Loucy (cell line): ENCODE measurements at regions not wholly inside any gene's neighbourhood (a gene's known extent, or its start where the extent isn't known, plus 50 kb on each side); places are given as distances from the start of the nearest gene placed in this dataset.

Experiments
- H2AFZ ChIP-seq: fragments of 200-600 bp; sonication (generic); 2 replicates; pipeline ENCODE4 v1.6.0; 2016; ENCODE audit warnings: antibody characterized with exemption, mild to moderate bottlenecking, low read length, moderate library complexity
- H3F3A ChIP-seq: fragments of 200-600 bp; 2 replicates; pipeline ENCODE4 v1.6.0; 2016; ENCODE audit warnings: antibody characterized with exemption, low read depth, mild to moderate bottlenecking
- H3K27me3 ChIP-seq: fragments of 200-600 bp; sonication (generic); 2 replicates; pipeline ENCODE4 v1.6.1; 2014; ENCODE audit warnings: low read length, mild to moderate bottlenecking; ENCODE audit not compliant: insufficient read depth, poor library complexity, severe bottlenecking
- H3K36me3 ChIP-seq: fragments of 200-600 bp; sonication (generic); 2 replicates; pipeline ENCODE4 v1.6.1; 2016; ENCODE audit warnings: low read length; ENCODE audit not compliant: insufficient read depth
- H3K4me1 ChIP-seq: fragments of 200-600 bp; sonication (generic); 2 replicates; pipeline ENCODE4 v1.5.1; 2014; ENCODE audit warnings: low read length, mild to moderate bottlenecking; ENCODE audit not compliant: insufficient read depth, poor library complexity, severe bottlenecking
- H3K4me2 ChIP-seq: fragments of 200-600 bp; sonication (generic); 2 replicates; pipeline ENCODE4 v1.6.0; 2014; ENCODE audit warnings: antibody characterized with exemption, low read length, low read depth, mild to moderate bottlenecking; ENCODE audit not compliant: poor library complexity, severe bottlenecking
- H3K4me3 ChIP-seq: fragments of 200-600 bp; sonication (generic); 2 replicates; pipeline ENCODE4 v1.5.1; 2014; ENCODE audit warnings: low read length, mild to moderate bottlenecking, mixed read lengths; ENCODE audit not compliant: poor library complexity, severe bottlenecking
- H3K79me2 ChIP-seq: fragments of 200-600 bp; sonication (generic); 2 replicates; pipeline ENCODE4 v1.6.1; 2014; ENCODE audit warnings: low read length; ENCODE audit not compliant: insufficient read depth
- H3K9ac ChIP-seq: fragments of 200-600 bp; sonication (generic); 2 replicates; pipeline ENCODE4 v1.6.0; 2014; ENCODE audit warnings: mild to moderate bottlenecking, low read depth, low read length, moderate library complexity; ENCODE audit not compliant: poor library complexity, severe bottlenecking
- H3K9me2 ChIP-seq: fragments of 200-600 bp; sonication (generic); replicated peaks from 2 replicates; pipeline ENCODE4 v1.6.1; 2016; ENCODE audit warnings: low read depth, low read length, mixed read lengths
- H3K9me3 ChIP-seq: fragments of 200-600 bp; sonication (generic); 2 replicates; pipeline ENCODE4 v1.6.1; 2014; ENCODE audit warnings: mild to moderate bottlenecking, antibody characterized with exemption, low read length, low read depth; ENCODE audit not compliant: insufficient read depth
- H4K20me1 ChIP-seq: fragments of 200-600 bp; sonication (generic); 2 replicates; pipeline ENCODE4 v1.6.0; 2014; ENCODE audit warnings: antibody characterized with exemption, low read length, mild to moderate bottlenecking; ENCODE audit not compliant: insufficient read depth, poor library complexity, severe bottlenecking
- EZH2phosphoT487 ChIP-seq: fragments of 200-600 bp; IDR thresholded peaks from 2 replicates; pipeline ENCODE4 v1.6.1; 2018; ENCODE audit warnings: antibody characterized with exemption, mild to moderate bottlenecking, moderate library complexity, borderline replicate concordance
- TF ChIP-seq, protein P1 (sequence below): fragments of 200-600 bp; sonication (generic); conservative IDR thresholded peaks from 2 replicates; pipeline ENCODE4 v1.5.1; 2014; ENCODE audit warnings: mild to moderate bottlenecking, antibody characterized with exemption, low read length

DNA sequence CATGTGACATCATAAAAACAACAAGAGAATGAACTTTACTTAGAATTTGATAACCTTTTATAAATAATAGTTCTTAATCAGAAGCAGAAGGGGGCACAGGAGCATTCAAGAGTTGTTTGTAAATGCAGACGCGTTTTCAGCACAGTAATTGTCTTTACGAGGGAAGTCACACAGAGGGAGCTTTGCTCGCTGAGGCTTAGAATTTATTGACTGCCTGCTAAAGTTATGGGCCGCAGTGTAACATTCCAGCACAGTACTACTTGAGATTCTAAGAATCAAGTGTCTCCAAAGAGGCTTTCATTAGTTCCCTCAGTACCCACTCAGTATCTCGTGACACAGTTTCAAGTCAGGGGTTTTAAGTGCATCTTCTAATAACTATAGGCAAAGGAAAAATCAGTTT, 288.7 kb downstream of the NR2F2 start:
- Histone ChIP-seq H3K36me3 (no peaks in the 10 kb centered on the region), H2AFZ (no peak overlapping the region), H3K27me3 (no peaks in the 10 kb centered on the region), H3K79me2 (no peaks in the 10 kb centered on the region), H3K4me1 (no peaks in the 10 kb centered on the region), H3K9me2 (no peaks in the 10 kb centered on the region), H3F3A (no peaks in the 10 kb centered on the region), H3K9me3 (no peaks in the 10 kb centered on the region), H4K20me1 (no peaks in the 10 kb centered on the region), H3K4me3 (no peak overlapping the region), H3K4me2 (no peak overlapping the region), H3K9ac (no peak overlapping the region)
- no peak for TF ChIP-seq EZH2phosphoT487
- TF ChIP-seq, protein P1, sequence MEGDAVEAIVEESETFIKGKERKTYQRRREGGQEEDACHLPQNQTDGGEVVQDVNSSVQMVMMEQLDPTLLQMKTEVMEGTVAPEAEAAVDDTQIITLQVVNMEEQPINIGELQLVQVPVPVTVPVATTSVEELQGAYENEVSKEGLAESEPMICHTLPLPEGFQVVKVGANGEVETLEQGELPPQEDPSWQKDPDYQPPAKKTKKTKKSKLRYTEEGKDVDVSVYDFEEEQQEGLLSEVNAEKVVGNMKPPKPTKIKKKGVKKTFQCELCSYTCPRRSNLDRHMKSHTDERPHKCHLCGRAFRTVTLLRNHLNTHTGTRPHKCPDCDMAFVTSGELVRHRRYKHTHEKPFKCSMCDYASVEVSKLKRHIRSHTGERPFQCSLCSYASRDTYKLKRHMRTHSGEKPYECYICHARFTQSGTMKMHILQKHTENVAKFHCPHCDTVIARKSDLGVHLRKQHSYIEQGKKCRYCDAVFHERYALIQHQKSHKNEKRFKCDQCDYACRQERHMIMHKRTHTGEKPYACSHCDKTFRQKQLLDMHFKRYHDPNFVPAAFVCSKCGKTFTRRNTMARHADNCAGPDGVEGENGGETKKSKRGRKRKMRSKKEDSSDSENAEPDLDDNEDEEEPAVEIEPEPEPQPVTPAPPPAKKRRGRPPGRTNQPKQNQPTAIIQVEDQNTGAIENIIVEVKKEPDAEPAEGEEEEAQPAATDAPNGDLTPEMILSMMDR = no peak

DNA sequence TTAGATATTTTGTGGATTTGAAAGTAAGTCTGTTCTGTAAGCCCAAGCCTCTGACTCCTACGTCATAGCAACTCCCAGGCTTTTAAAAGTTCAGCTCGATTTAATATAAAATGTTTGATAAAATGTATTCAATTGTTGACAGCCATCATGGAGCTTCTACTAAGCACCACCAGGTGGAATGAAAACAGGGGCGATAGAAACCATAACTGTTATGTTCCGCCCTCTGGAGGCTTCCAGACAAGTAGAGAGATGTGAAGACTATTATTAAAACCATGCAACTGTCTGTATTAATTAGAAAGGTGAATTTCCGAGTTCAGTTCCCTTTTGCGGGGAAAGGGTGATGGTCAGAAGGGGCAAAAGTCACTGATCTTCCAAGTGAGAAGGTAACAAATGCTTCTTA, 292.2 kb downstream of the NR2F2 start:
- no peak overlapping the region for H3K9ac ChIP-seq
- no peak overlapping the region for H3K4me3 ChIP-seq
- H2AFZ ChIP-seq = no peak overlapping the region
- H3K36me3 ChIP-seq = no peaks in the 10 kb centered on the region
- H3K27me3 ChIP-seq = no peaks in the 10 kb centered on the region
- H4K20me1 ChIP-seq = no peaks in the 10 kb centered on the region
- no peaks in the 10 kb centered on the region for H3K79me2 ChIP-seq
- H3K4me2 ChIP-seq = no peak overlapping the region
- H3F3A ChIP-seq = no peaks in the 10 kb centered on the region
- TF ChIP-seq, protein P1 = no peak
- TF ChIP-seq EZH2phosphoT487 = no peak
- no peaks in the 10 kb centered on the region for H3K4me1 ChIP-seq
- H3K9me3 ChIP-seq = no peaks in the 10 kb centered on the region
- H3K9me2 ChIP-seq = no peaks in the 10 kb centered on the region

DNA sequence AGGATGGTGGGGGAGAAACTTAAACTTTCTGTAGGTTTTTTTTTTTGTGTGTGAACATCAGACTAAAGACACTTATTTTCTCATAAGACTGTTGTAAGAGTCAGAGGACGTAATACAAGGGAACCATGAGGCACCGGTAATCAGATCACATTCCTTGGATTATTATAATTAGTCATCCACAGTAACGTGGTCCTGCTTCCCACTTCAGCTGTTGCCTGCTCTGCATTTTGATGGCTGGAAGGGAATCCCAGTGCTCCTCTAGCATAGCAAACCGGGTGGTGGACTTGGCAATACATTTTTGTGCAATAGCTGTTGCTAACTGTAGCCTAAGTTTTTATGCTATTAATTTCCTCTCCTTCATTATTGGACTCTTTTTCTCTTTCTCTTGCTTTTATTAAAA, 294.8 kb downstream of the NR2F2 start:
- Histone ChIP-seq H3K36me3 (no peaks in the 10 kb centered on the region), H3K4me1 (no peaks in the 10 kb centered on the region), H3K27me3 (no peaks in the 10 kb centered on the region), H3K9ac (no peak overlapping the region), H3K9me2 (no peaks in the 10 kb centered on the region), H2AFZ (no peak overlapping the region), H3K4me2 (no peak overlapping the region), H3F3A (no peaks in the 10 kb centered on the region), H3K9me3 (no peaks in the 10 kb centered on the region), H3K79me2 (no peaks in the 10 kb centered on the region), H4K20me1 (no peaks in the 10 kb centered on the region), H3K4me3 (no peak overlapping the region)
- TF ChIP-seq, protein P1 = no peak
- TF ChIP-seq EZH2phosphoT487 = no peak
